SK-N-MC (cell line): ENCODE measurements at regions not wholly inside any gene's neighbourhood (a gene's known extent, or its start where the extent isn't known, plus 50 kb on each side); places are given as distances from the start of the nearest gene placed in this dataset.
A peak's percentile ranks its signal among the peaks of the same experiment; 100 is the strongest.

Experiments
- DNase-seq: peaks from one replicate; pipeline ENCODE4 v3.0.0-alpha.2; 2011; ENCODE audit warnings: low read depth, low spot score
- H3K27ac ChIP-seq: fragments of 200-600 bp; sonication (generic); 2 replicates; pipeline ENCODE4 v1.5.1; 2016; ENCODE audit warnings: mixed run types
- H3K36me3 ChIP-seq: fragments of 200-600 bp; sonication (generic); 2 replicates; pipeline ENCODE4 v1.6.1; 2017; ENCODE audit warnings: antibody characterized with exemption, low read length, mixed read lengths; ENCODE audit not compliant: insufficient read depth
- H3K4me3 ChIP-seq: fragments of 200-600 bp; sonication (generic); 2 replicates; pipeline ENCODE4 v1.5.1; 2016
- H3K9ac ChIP-seq: fragments of 200-600 bp; sonication (generic); 2 replicates; pipeline ENCODE4 v1.8.0; 2017; ENCODE audit warnings: mixed run types, mixed read lengths; ENCODE audit not compliant: insufficient read length
- H3K9me3 ChIP-seq: fragments of 200-600 bp; sonication (generic); 2 replicates; pipeline ENCODE4 v1.6.1; 2017; ENCODE audit warnings: low read depth, mild to moderate bottlenecking, antibody characterized with exemption, low read length, moderate library complexity, mixed read lengths
- EZH2 ChIP-seq: fragments of 200-600 bp; sonication (generic); IDR thresholded peaks from one replicate; pipeline ENCODE4 v1.6.1; 2017; ENCODE audit warnings: antibody characterized with exemption
- FOXP2 ChIP-seq: optimal IDR thresholded peaks from 2 replicates; pipeline ENCODE3; 2011; ENCODE audit warnings: mild to moderate bottlenecking, moderate library complexity; ENCODE audit not compliant: insufficient read depth; ENCODE audit errors: extremely low read length, control extremely low read depth
- POLR2AphosphoS5 ChIP-seq: IDR thresholded peaks from 2 replicates; pipeline ENCODE4 v1.6.1; 2012; ENCODE audit warnings: mild to moderate bottlenecking, low read depth, low read length, borderline replicate concordance

DNA sequence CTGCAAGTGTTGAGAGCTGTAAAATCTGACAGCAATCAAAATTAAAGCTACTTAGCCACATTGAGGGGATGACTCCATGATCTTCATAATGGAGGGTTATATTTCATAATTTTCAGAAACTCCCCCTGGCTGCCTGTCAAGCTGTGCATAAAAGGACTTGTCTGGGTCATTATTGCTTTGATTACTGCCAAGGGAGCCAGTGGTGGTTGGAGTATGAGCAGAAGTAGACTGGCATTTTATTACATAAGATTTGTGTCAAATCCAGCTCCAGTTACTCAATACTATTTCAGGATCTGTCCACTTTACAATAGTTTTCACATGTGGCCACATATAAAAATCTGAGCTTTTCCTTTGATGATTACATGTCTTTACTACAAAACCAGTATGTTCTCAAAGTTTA lies 108.9 kb upstream of the SLC5A12 start:
- no peak overlapping the region for H3K9ac ChIP-seq
- H3K36me3 ChIP-seq: no peaks in the 10 kb centered on the region
- H3K27ac ChIP-seq: no peak overlapping the region
- no peaks in the 10 kb centered on the region for H3K9me3 ChIP-seq
- H3K4me3 ChIP-seq: no peak overlapping the region
- TF ChIP-seq POLR2AphosphoS5 (no peak), FOXP2 (no peak)
- DNase-seq: no peak

DNA sequence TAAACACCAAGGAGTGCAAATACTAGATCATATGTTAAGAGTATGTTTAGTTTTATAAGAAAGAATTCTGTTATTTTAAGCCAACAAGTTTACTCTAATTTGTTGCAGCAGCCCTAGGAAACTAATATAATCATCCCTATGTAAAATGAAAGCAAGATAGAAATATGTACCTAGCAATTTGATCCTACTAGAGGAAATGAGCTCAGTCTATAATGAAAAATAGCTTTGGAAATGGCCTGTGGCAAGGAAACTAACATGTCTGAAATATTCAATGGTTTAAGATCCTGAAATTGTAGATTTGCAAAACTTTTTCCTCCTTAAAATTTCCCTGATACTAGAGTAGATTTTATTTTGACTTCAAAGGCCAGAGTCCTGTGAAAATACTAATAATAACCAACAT lies 112.7 kb upstream of the SLC5A12 start:
- no peaks in the 10 kb centered on the region for H3K36me3 ChIP-seq

DNA sequence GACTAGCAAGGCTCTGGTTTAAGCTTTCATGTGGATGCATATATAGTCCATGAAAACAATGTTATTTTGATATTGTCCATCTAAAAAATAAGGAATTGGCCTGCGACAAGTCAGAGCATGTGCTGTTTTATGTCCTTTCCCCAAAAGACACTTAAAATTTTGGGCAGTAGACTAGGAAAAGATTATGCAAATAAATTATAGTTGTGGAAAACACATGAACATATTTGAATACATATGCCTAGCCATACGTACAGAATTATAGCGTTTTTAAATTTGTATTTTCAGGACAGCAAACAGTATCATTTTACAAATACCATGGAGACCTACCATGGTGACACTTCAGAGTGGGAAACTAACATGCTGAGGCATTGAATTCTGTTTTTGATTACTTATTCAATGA lies 113.8 kb upstream of the SLC5A12 start:
- no peak for DNase-seq
- TF ChIP-seq POLR2AphosphoS5: no peak
- TF ChIP-seq FOXP2: no peak
- no peak for TF ChIP-seq EZH2

More for the DNA sequence above, 112.7 kb upstream of the SLC5A12 start:
- H3K4me3 ChIP-seq: no peak overlapping the region
- no peak overlapping the region for H3K27ac ChIP-seq
- H3K9me3 ChIP-seq: no peaks in the 10 kb centered on the region
- TF ChIP-seq FOXP2: no peak
- TF ChIP-seq POLR2AphosphoS5: no peak
- TF ChIP-seq EZH2: no peak
- H3K9ac ChIP-seq: no peak overlapping the region
- DNase-seq: no peak

GRCh38 chr11:26837154-26837553 lies 115.3 kb upstream of the SLC5A12 start:
- Histone ChIP-seq H3K36me3 (no peaks in the 10 kb centered on the region), H3K27ac (no peak overlapping the region), H3K9me3 (no peaks in the 10 kb centered on the region), H3K9ac (no peak overlapping the region), H3K4me3 (no peak overlapping the region)
- DNase-seq: no peak
- no peak for TF ChIP-seq POLR2AphosphoS5
- no peak for TF ChIP-seq EZH2
- no peak for TF ChIP-seq FOXP2

More for the DNA sequence above, 113.8 kb upstream of the SLC5A12 start:
- Histone ChIP-seq H3K4me3 (no peak overlapping the region), H3K9me3 (no peaks in the 10 kb centered on the region), H3K9ac (no peak overlapping the region), H3K36me3 (no peaks in the 10 kb centered on the region), H3K27ac (no peak overlapping the region)

GRCh38 chr11:26839911-26840698 lies 118.2 kb upstream of the SLC5A12 start:
- DNase-seq: no peak

GRCh38 chr11:26841818-26842473 lies 120.1 kb upstream of the SLC5A12 start:
- H3K4me3 ChIP-seq: peak overlapping the region; percentile 44
- TF ChIP-seq FOXP2 (no peak), EZH2 (no peak), POLR2AphosphoS5 (no peak)
- H3K9ac ChIP-seq: no peak overlapping the region
- peak overlapping the region; percentile 56 for H3K27ac ChIP-seq
- no peaks in the 10 kb centered on the region for H3K9me3 ChIP-seq
- no peaks in the 10 kb centered on the region for H3K36me3 ChIP-seq
- DNase-seq: no peak

More at GRCh38 chr11:26839911-26840698, 118.2 kb upstream of the SLC5A12 start:
- Histone ChIP-seq H3K9ac (no peak overlapping the region), H3K4me3 (no peak overlapping the region), H3K27ac (no peak overlapping the region), H3K36me3 (no peaks in the 10 kb centered on the region), H3K9me3 (no peaks in the 10 kb centered on the region)
- TF ChIP-seq POLR2AphosphoS5: no peak
- TF ChIP-seq FOXP2: no peak
- TF ChIP-seq EZH2: no peak

GRCh38 chr11:26842478-26843282 lies 120.8 kb upstream of the SLC5A12 start:
- TF ChIP-seq POLR2AphosphoS5 (no peak), FOXP2 (no peak), EZH2 (no peak)
- no peaks in the 10 kb centered on the region for H3K9me3 ChIP-seq
- peak; percentile 20 for DNase-seq
- H3K27ac ChIP-seq: peak overlapping the region; percentile 56
- no peak overlapping the region for H3K9ac ChIP-seq
- no peaks in the 10 kb centered on the region for H3K36me3 ChIP-seq
- H3K4me3 ChIP-seq: peak overlapping the region; percentile 44

- TF ChIP-seq POLR2AphosphoS5: no peak
- TF ChIP-seq FOXP2: no peak
- no peak for TF ChIP-seq EZH2
- Histone ChIP-seq H3K36me3 (no peaks in the 10 kb centered on the region), H3K27ac (no peak overlapping the region), H3K4me3 (no peak overlapping the region), H3K9me3 (no peaks in the 10 kb centered on the region), H3K9ac (no peak overlapping the region)
- DNase-seq: no peak
These were observed 121.7 kb upstream of the SLC5A12 start for GRCh38 chr11:26843539-26843938.
